GM12878 (cell line): ENCODE measurements at regions not wholly inside any gene's neighbourhood (a gene's known extent, or its start where the extent isn't known, plus 50 kb on each side); places are given as distances from the start of the nearest gene placed in this dataset.

Source experiments
- ATAC-seq: fragments of 200-7000 bp; cut with Tn5 transposase; 3 replicates; pipeline ENCODE4 v1.9.1; 2020; ENCODE audit warnings: mild to moderate bottlenecking, moderate library complexity
- BruUV-seq: library from RNA; stranded (reverse); fragments of 400-500 nt; replicated peaks from 2 replicates; lab custom pipeline; 2021; lab: Mats Ljungman, UMichigan
- CTCF ChIA-PET: fragments of 300-600 bp; sonication (Branson Sonifier 250); formaldehyde crosslinking; extraction: SDS; loops from one replicate; lab custom pipeline; 2021; ENCODE audit warnings: inconsistent platforms; lab: Yijun Ruan, JAX
- POLR2A ChIA-PET: fragments of 350-600 bp; formaldehyde crosslinking; extraction: SDS; loops from one replicate; lab custom pipeline; 2021; ENCODE audit warnings: inconsistent platforms; lab: Charles Lee
- RAD21 ChIA-PET: fragments of 300-600 bp; sonication (Branson Sonifier 250); formaldehyde crosslinking; loops from one replicate; lab custom pipeline; 2023; ENCODE audit warnings: antibody characterized with exemption; ENCODE audit not compliant: unreplicated experiment; lab: Charles Lee
- SMC1A ChIA-PET: fragments of 300-600 bp; sonication (Branson Sonifier 250); formaldehyde crosslinking; loops from one replicate; lab custom pipeline; 2023; ENCODE audit not compliant: unreplicated experiment, uncharacterized antibody; lab: Charles Lee
- DNase-seq: peaks from one replicate; pipeline ENCODE4 v3.0.0-alpha.2; 2011; ENCODE audit warnings: low read depth, low spot score
- FAIRE-seq: peaks from 3 replicates; lab custom pipeline; 2011; peaks lifted over from hg19 to GRCh38; lab: Jason Lieb, UNC
- H2AFZ ChIP-seq: 2 replicates; pipeline ENCODE4 v1.6.0; 2011; ENCODE audit warnings: low read depth, low read length, control low read depth; ENCODE audit not compliant: control insufficient read depth
- H3K27ac ChIP-seq: 2 replicates; pipeline ENCODE4 v1.5.1; 2011; ENCODE audit warnings: control low read depth; ENCODE audit not compliant: control insufficient read depth, insufficient read depth
- H3K27me3 ChIP-seq, 2 experiments: replicated peaks in 1 of 2; 2 replicates each; pipeline versions ENCODE4 v1.6.0 to v1.6.1; 2011; ENCODE audit warnings: low read length in 1 of 2; ENCODE audit not compliant: control insufficient read depth in 2 of 2, insufficient read depth in 2 of 2
- H3K36me3 ChIP-seq, 2 experiments: 2 replicates each; pipeline ENCODE4 v1.5.1; 2011; ENCODE audit warnings: low read length in 1 of 2; ENCODE audit not compliant: control insufficient read depth in 2 of 2, insufficient read depth in 2 of 2
- H3K4me1 ChIP-seq: 2 replicates; pipeline ENCODE4 v1.6.1; 2011; ENCODE audit warnings: mild to moderate bottlenecking, low read length, moderate library complexity, mixed read lengths; ENCODE audit not compliant: control insufficient read depth, insufficient read depth
- H3K4me2 ChIP-seq: 2 replicates; pipeline ENCODE4 v1.6.0; 2011; ENCODE audit warnings: control low read depth; ENCODE audit not compliant: control insufficient read depth, insufficient read depth
- H3K4me3 ChIP-seq: fragments of 200-600 bp; sonication (generic); 2 replicates; pipeline ENCODE4 v1.5.1; 2016
- H3K79me2 ChIP-seq: 2 replicates; pipeline ENCODE4 v1.6.0; 2011; ENCODE audit warnings: low read length; ENCODE audit not compliant: control insufficient read depth, insufficient read depth
- H3K9ac ChIP-seq: 2 replicates; pipeline ENCODE4 v1.8.0; 2011; ENCODE audit warnings: low read length, control low read depth, mixed read lengths; ENCODE audit not compliant: control insufficient read depth, insufficient read depth
- H3K9me3 ChIP-seq: replicated peaks from 3 replicates; pipeline ENCODE4 v1.5.1; 2011; ENCODE audit warnings: mild to moderate bottlenecking, low read length; ENCODE audit not compliant: control insufficient read depth, insufficient read depth
- H4K20me1 ChIP-seq: 2 replicates; pipeline ENCODE4 v1.6.0; 2011; ENCODE audit not compliant: control insufficient read depth, insufficient read depth
- IRF4 ChIP-seq: IDR thresholded peaks from 2 replicates; pipeline ENCODE4 v1.6.1; 2011; ENCODE audit warnings: low read depth, low read length
- MAX ChIP-seq: IDR thresholded peaks from 2 replicates; pipeline ENCODE4 v1.6.1; 2012; ENCODE audit warnings: low read depth, low read length, improper control_type of control experiment
- MTA2 ChIP-seq: fragments of 450-650 bp; IDR thresholded peaks from 2 replicates; pipeline ENCODE4 v1.6.1; 2016; ENCODE audit warnings: low read depth, mild to moderate bottlenecking, moderate library complexity
- PAX5 ChIP-seq: IDR thresholded peaks from 2 replicates; pipeline ENCODE4 v1.6.1; 2011; ENCODE audit warnings: low read depth, low read length, borderline replicate concordance
- SMARCA5 ChIP-seq: fragments of 450-650 bp; IDR thresholded peaks from 2 replicates; pipeline ENCODE4 v1.6.1; 2017; ENCODE audit warnings: mild to moderate bottlenecking
- SPI1 ChIP-seq: IDR thresholded peaks from 2 replicates; pipeline ENCODE4 v1.6.1; 2011; ENCODE audit warnings: low read depth, mild to moderate bottlenecking, low read length, moderate library complexity, borderline replicate concordance; ENCODE audit not compliant: insufficient read depth
- YBX1 ChIP-seq: fragments of 450-650 bp; IDR thresholded peaks from 2 replicates; pipeline ENCODE4 v1.6.1; 2016; ENCODE audit warnings: antibody characterized with exemption
- YY1 ChIP-seq: IDR thresholded peaks from 2 replicates; pipeline ENCODE4 v1.6.1; 2011; ENCODE audit warnings: low read depth, mild to moderate bottlenecking, low read length
- ZBTB40 ChIP-seq: fragments of 450-650 bp; IDR thresholded peaks from 2 replicates; pipeline ENCODE4 v1.6.1; 2016; ENCODE audit warnings: mild to moderate bottlenecking, moderate library complexity, borderline replicate concordance
- ZNF592 ChIP-seq: fragments of 450-650 bp; IDR thresholded peaks from 2 replicates; pipeline ENCODE4 v1.6.1; 2017; ENCODE audit warnings: mild to moderate bottlenecking, moderate library complexity
- WGBS: methylation state at CpG from one replicate; pipeline ENCODE4 v1.1.6; 2016; ENCODE audit warnings: low lambda C conversion rate; ENCODE audit not compliant: insufficient replicate concordance, insufficient coverage; ENCODE audit errors: missing lambda C conversion rate; 5-methylcytosine and 5-hydroxymethylcytosine counted together
- in situ Hi-C: fragments of 300-500 bp; cut with MboI; formaldehyde crosslinking; loops from 9 replicates; pipeline ENCODE4 v1.14.3; 2018; ENCODE audit warnings: mixed read lengths
- intact Hi-C: fragments of 100-400 bp; cut with micrococcal nuclease; formaldehyde crosslinking; loops from one replicate; pipeline ENCODE4 v1.14.2; 2022; ENCODE audit not compliant: unreplicated experiment
- TF ChIP-seq, protein P1 (sequence below): IDR thresholded peaks from 2 replicates; pipeline ENCODE4 v1.6.1; 2012; ENCODE audit warnings: mild to moderate bottlenecking, low read depth, low read length

DNA sequence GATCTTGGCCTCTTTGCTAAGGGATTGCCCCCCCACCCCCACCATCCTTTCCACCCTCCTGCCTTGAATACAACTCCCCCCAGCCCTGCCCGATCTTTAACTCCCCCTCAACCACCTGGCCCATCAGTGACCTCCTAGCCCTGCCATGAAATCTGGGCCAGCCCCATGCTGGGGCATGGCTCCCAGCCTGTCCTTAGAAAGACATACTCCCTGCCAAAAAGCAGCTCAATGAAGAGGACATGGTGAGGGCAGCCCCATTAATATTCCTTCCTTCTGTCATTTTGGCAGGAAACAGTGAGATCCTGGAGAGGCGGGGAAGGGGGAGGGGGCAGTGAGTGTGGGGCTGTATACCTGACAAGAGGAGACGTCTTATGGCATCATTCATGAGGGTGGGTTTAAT is 66.8 kb upstream of the DISP3 start:
- no peaks in the 10 kb centered on the region for H3K79me2 ChIP-seq
- CTCF ChIA-PET, result no interaction called here
- DNase-seq (no peak), FAIRE-seq (no peak), ATAC-seq (no peak)
- no TSS peak for BruUV-seq
- no peak overlapping the region for H3K9ac ChIP-seq
- H3K4me2 ChIP-seq, result no peak overlapping the region
- peaks cover 4% of the 10 kb centered on the region; the same call in 1 of the 2 replicates for H3K4me1 ChIP-seq
- H3K4me3 ChIP-seq, result no peak overlapping the region
- POLR2A ChIA-PET, result no interaction called here
- H3K27ac ChIP-seq, result no peak overlapping the region
- RAD21 ChIA-PET, result no interaction called here
- SMC1A ChIA-PET, result no interaction called here
- WGBS, result 13% methylated on average over 3 of the region's 3 CpGs
- no peaks in the 10 kb centered on the region for H3K36me3 ChIP-seq
- H3K27me3 ChIP-seq, result peaks cover 4 to 5% of the 10 kb centered on the region in 2 experiments; a peak in 3 of 4 replicates
- H4K20me1 ChIP-seq, result no peaks in the 10 kb centered on the region
- H2AFZ ChIP-seq, result no peak overlapping the region
- intact Hi-C loops, result no loop called here
- H3K9me3 ChIP-seq, result peaks cover 7% of the 10 kb centered on the region
- in situ Hi-C loops, result no loop called here
- TF ChIP-seq PAX5 (no peak), SMARCA5 (no peak), ZBTB40 (no peak), YBX1 (no peak), MTA2 (no peak), YY1 (no peak), MAX (no peak), ZNF592 (no peak), IRF4 (no peak), SPI1 (no peak)
- TF ChIP-seq, protein P1, sequence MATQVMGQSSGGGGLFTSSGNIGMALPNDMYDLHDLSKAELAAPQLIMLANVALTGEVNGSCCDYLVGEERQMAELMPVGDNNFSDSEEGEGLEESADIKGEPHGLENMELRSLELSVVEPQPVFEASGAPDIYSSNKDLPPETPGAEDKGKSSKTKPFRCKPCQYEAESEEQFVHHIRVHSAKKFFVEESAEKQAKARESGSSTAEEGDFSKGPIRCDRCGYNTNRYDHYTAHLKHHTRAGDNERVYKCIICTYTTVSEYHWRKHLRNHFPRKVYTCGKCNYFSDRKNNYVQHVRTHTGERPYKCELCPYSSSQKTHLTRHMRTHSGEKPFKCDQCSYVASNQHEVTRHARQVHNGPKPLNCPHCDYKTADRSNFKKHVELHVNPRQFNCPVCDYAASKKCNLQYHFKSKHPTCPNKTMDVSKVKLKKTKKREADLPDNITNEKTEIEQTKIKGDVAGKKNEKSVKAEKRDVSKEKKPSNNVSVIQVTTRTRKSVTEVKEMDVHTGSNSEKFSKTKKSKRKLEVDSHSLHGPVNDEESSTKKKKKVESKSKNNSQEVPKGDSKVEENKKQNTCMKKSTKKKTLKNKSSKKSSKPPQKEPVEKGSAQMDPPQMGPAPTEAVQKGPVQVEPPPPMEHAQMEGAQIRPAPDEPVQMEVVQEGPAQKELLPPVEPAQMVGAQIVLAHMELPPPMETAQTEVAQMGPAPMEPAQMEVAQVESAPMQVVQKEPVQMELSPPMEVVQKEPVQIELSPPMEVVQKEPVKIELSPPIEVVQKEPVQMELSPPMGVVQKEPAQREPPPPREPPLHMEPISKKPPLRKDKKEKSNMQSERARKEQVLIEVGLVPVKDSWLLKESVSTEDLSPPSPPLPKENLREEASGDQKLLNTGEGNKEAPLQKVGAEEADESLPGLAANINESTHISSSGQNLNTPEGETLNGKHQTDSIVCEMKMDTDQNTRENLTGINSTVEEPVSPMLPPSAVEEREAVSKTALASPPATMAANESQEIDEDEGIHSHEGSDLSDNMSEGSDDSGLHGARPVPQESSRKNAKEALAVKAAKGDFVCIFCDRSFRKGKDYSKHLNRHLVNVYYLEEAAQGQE, result no peak
